OCI-LY7 (cell line): ENCODE measurements at regions not wholly inside any gene's neighbourhood (a gene's known extent, or its start where the extent isn't known, plus 50 kb on each side); places are given as distances from the start of the nearest gene placed in this dataset.
"Not testable (repeated sequence)": the region's sequence is repeated elsewhere in the genome, so short reads cannot be mapped to it uniquely, and the experiment has no call there.

ENCODE experiments used
- BruUV-seq: library from RNA; stranded (reverse); fragments of 400-500 nt; replicated peaks from 2 replicates; lab custom pipeline; 2021; lab: Mats Ljungman, UMichigan
- CTCF ChIA-PET: fragments of 300-600 bp; sonication (Branson Sonifier 250); formaldehyde crosslinking; loops from one replicate; lab custom pipeline; 2022; ENCODE audit warnings: antibody characterized with exemption; ENCODE audit not compliant: unreplicated experiment; lab: Charles Lee
- POLR2A ChIA-PET: fragments of 300-600 bp; sonication (Branson Sonifier 250); formaldehyde crosslinking; loops from one replicate; lab custom pipeline; 2022; ENCODE audit warnings: antibody characterized with exemption; lab: Charles Lee
- DNase-seq: peaks from one replicate; pipeline ENCODE4 v3.0.0-alpha.2; 2015; ENCODE audit warnings: low spot score
- H2AFZ ChIP-seq: fragments of 200-600 bp; sonication (generic), shearing (Covaris generic); 2 replicates; pipeline ENCODE4 v1.6.1; 2014; ENCODE audit warnings: mild to moderate bottlenecking, antibody characterized with exemption, low read length, moderate library complexity
- H3K27ac ChIP-seq: fragments of 200-600 bp; sonication (generic); 2 replicates; pipeline ENCODE4 v1.5.1; 2014; ENCODE audit warnings: mixed run types, low read depth, mild to moderate bottlenecking, moderate library complexity, low read length, inconsistent platforms; ENCODE audit not compliant: poor library complexity, severe bottlenecking
- H3K36me3 ChIP-seq: fragments of 200-600 bp; sonication (generic); 2 replicates; pipeline ENCODE4 v1.6.1; 2014; ENCODE audit warnings: mild to moderate bottlenecking, antibody characterized with exemption, low read length, moderate library complexity, mixed read lengths; ENCODE audit not compliant: insufficient read depth
- H3K4me1 ChIP-seq: fragments of 200-600 bp; sonication (generic); 2 replicates; pipeline ENCODE4 v1.5.1; 2014; ENCODE audit warnings: mild to moderate bottlenecking, low read length; ENCODE audit not compliant: insufficient read depth, poor library complexity, severe bottlenecking
- H3K4me2 ChIP-seq: fragments of 200-600 bp; sonication (generic); 2 replicates; pipeline ENCODE4 v1.6.1; 2014; ENCODE audit warnings: mild to moderate bottlenecking, low read length
- H3K4me3 ChIP-seq: fragments of 200-600 bp; sonication (generic); 2 replicates; pipeline ENCODE4 v1.5.1; 2014; ENCODE audit warnings: mild to moderate bottlenecking, low read depth, low read length; ENCODE audit not compliant: poor library complexity, severe bottlenecking
- H3K79me2 ChIP-seq: fragments of 200-600 bp; sonication (generic); 2 replicates; pipeline ENCODE4 v1.6.1; 2016; ENCODE audit warnings: low read depth, mild to moderate bottlenecking, low read length, moderate library complexity, mixed read lengths; ENCODE audit not compliant: insufficient read depth
- H3K9me2 ChIP-seq: fragments of 200-600 bp; sonication (generic); 2 replicates; pipeline ENCODE4 v1.6.1; 2016; ENCODE audit warnings: mild to moderate bottlenecking, low read length, mixed read lengths; ENCODE audit not compliant: insufficient read depth
- H3K9me3 ChIP-seq: fragments of 200-600 bp; sonication (generic); 2 replicates; pipeline ENCODE4 v1.6.1; 2014; ENCODE audit warnings: mild to moderate bottlenecking, mixed run types, low read length, mixed read lengths
- H4K20me1 ChIP-seq: fragments of 200-600 bp; sonication (generic); 2 replicates; pipeline ENCODE4 v1.6.1; 2014; ENCODE audit warnings: mild to moderate bottlenecking, antibody characterized with exemption, low read length, moderate library complexity, mixed read lengths; ENCODE audit not compliant: insufficient read depth
- EZH2phosphoT487 ChIP-seq: fragments of 200-600 bp; sonication (generic); IDR thresholded peaks from 2 replicates; pipeline ENCODE4 v1.6.1; 2018; ENCODE audit warnings: low read depth, borderline replicate concordance, mild to moderate bottlenecking, mixed run types, antibody characterized with exemption, low read length, moderate library complexity, mixed read lengths
- intact Hi-C: fragments of 100-400 bp; cut with micrococcal nuclease; formaldehyde crosslinking; loops from one replicate; pipeline ENCODE4 v1.10.0; 2022; ENCODE audit not compliant: unreplicated experiment
- TF ChIP-seq, protein P1 (sequence below): fragments of 200-600 bp; sonication (generic); conservative IDR thresholded peaks from 2 replicates; pipeline ENCODE4 v1.5.1; 2014; ENCODE audit warnings: mild to moderate bottlenecking, antibody characterized with exemption, low read length, moderate library complexity, mixed read lengths

GRCh38 chr4:115215935-115216334, 102.5 kb upstream of the NDST4 start:
- no peak for TF ChIP-seq EZH2phosphoT487
- TF ChIP-seq, protein P1, sequence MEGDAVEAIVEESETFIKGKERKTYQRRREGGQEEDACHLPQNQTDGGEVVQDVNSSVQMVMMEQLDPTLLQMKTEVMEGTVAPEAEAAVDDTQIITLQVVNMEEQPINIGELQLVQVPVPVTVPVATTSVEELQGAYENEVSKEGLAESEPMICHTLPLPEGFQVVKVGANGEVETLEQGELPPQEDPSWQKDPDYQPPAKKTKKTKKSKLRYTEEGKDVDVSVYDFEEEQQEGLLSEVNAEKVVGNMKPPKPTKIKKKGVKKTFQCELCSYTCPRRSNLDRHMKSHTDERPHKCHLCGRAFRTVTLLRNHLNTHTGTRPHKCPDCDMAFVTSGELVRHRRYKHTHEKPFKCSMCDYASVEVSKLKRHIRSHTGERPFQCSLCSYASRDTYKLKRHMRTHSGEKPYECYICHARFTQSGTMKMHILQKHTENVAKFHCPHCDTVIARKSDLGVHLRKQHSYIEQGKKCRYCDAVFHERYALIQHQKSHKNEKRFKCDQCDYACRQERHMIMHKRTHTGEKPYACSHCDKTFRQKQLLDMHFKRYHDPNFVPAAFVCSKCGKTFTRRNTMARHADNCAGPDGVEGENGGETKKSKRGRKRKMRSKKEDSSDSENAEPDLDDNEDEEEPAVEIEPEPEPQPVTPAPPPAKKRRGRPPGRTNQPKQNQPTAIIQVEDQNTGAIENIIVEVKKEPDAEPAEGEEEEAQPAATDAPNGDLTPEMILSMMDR, result no peak
- Histone ChIP-seq H3K79me2 (no peaks in the 10 kb centered on the region), H3K9me3 (no peaks in the 10 kb centered on the region), H4K20me1 (no peaks in the 10 kb centered on the region), H3K9me2 (no peaks in the 10 kb centered on the region), H3K36me3 (no peaks in the 10 kb centered on the region), H3K4me3 (no peak overlapping the region), H3K4me1 (no peaks in the 10 kb centered on the region), H2AFZ (no peak overlapping the region), H3K27ac (no peak overlapping the region), H3K4me2 (no peak overlapping the region)
- POLR2A ChIA-PET, result no interaction called here
- no TSS peak for BruUV-seq
- intact Hi-C loops, result no loop called here
- DNase-seq, result no peak
- CTCF ChIA-PET, result no interaction called here

GRCh38 chr4:115213716-115214115, 100.3 kb upstream of the NDST4 start:
- intact Hi-C loops, result no loop called here
- CTCF ChIA-PET, result no interaction called here
- no peaks in the 10 kb centered on the region for H3K36me3 ChIP-seq
- POLR2A ChIA-PET, result interaction anchor here (0.6 kb wide), 1 partner anchor 111 kb away, joined by 3 read pairs; no protein-coding TSS in a partner anchor
- no peak overlapping the region for H3K4me2 ChIP-seq
- no peaks in the 10 kb centered on the region for H3K4me1 ChIP-seq
- H4K20me1 ChIP-seq, result no peaks in the 10 kb centered on the region
- H3K9me3 ChIP-seq, result no peaks in the 10 kb centered on the region
- H3K4me3 ChIP-seq, result no peak overlapping the region
- no peak overlapping the region for H2AFZ ChIP-seq
- H3K27ac ChIP-seq, result no peak overlapping the region
- no TSS peak for BruUV-seq
- H3K9me2 ChIP-seq, result no peaks in the 10 kb centered on the region
- TF ChIP-seq EZH2phosphoT487, result no peak
- TF ChIP-seq, protein P1, result no peak
- DNase-seq, result no peak
- no peaks in the 10 kb centered on the region for H3K79me2 ChIP-seq

DNA sequence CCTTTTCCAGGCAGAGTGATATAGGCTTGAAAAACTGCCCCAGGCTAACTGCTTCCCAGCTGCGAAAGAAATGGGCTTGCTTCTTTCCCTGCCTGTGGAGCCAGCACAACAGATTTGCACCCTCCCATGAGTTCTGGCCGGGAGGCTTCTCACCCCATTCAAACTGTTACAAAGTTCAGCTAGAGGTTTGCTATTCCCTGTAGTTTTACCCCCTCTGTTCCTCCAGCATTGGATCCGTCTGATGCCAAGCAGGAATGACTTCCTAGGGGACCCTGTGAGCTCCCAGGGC, 87.6 kb upstream of the NDST4 start:
- POLR2A ChIA-PET, result no interaction called here
- no peaks in the 10 kb centered on the region for H3K9me2 ChIP-seq
- H3K79me2 ChIP-seq, result no peaks in the 10 kb centered on the region
- no peak overlapping the region for H3K27ac ChIP-seq
- no peaks in the 10 kb centered on the region for H3K9me3 ChIP-seq
- H2AFZ ChIP-seq, result no peak overlapping the region
- no peaks in the 10 kb centered on the region for H3K4me1 ChIP-seq
- intact Hi-C loops, result no loop called here
- no peak for DNase-seq
- no peak overlapping the region for H3K4me3 ChIP-seq
- no peak for TF ChIP-seq EZH2phosphoT487
- TF ChIP-seq, protein P1, result no peak
- CTCF ChIA-PET, result no interaction called here
- no peak overlapping the region for H3K4me2 ChIP-seq
- no peaks in the 10 kb centered on the region for H4K20me1 ChIP-seq
- BruUV-seq, result no TSS peak
- H3K36me3 ChIP-seq, result no peaks in the 10 kb centered on the region

GRCh38 chr4:115200201-115201041, 87.0 kb upstream of the NDST4 start:
- H3K36me3 ChIP-seq, H3K9me2 ChIP-seq, POLR2A ChIA-PET, H3K79me2 ChIP-seq, BruUV-seq, H3K4me1 ChIP-seq, H4K20me1 ChIP-seq, H3K4me2 ChIP-seq, DNase-seq, intact Hi-C loops, H2AFZ ChIP-seq, H3K4me3 ChIP-seq, H3K27ac ChIP-seq, H3K9me3 ChIP-seq, CTCF ChIA-PET: not testable (repeated sequence)
